Thyroid gland (tissue), 4 donors: ENCODE measurements at regions not wholly inside any gene's neighbourhood (a gene's known extent, or its start where the extent isn't known, plus 50 kb on each side); places are given as distances from the start of the nearest gene placed in this dataset.

Experiments
- CTCF ChIP-seq, 6 experiments: fragments of 200-600 bp in 3 of 6; fragments of 450-650 bp in 3 of 6; sonication (generic) in 3 of 6; IDR thresholded peaks; one replicate each; pipeline ENCODE4 v1.5.1; 2016 to 2019; ENCODE audit warnings: antibody characterized with exemption in 6 of 6, mild to moderate bottlenecking in 2 of 6, inconsistent platforms in 1 of 6, moderate library complexity in 1 of 6
- POLR2A ChIP-seq, 2 donors: fragments of 450-650 bp; IDR thresholded peaks; one replicate each; pipeline ENCODE4 v1.6.1; 2017; ENCODE audit warnings: antibody characterized with exemption in 2 of 2, mild to moderate bottlenecking in 2 of 2, moderate library complexity in 1 of 2

- no peak for TF ChIP-seq CTCF (IDR thresholded peaks at IDR 0.05)
- no peak for TF ChIP-seq POLR2A (IDR thresholded peaks at IDR 0.05)
Observed at GRCh38 chr9:116100711-116101121, 52.9 kb upstream of the PAPPA start.
